BE2C (cell line): ENCODE measurements at regions not wholly inside any gene's neighbourhood (a gene's known extent, or its start where the extent isn't known, plus 50 kb on each side); places are given as distances from the start of the nearest gene placed in this dataset.

Source experiments
- DNase-seq: peaks from one replicate; pipeline ENCODE4 v3.0.0-alpha.2; 2020
- H3K27me3 ChIP-seq: fragments of 250-450 bp; sonication (Bioruptor Pico); 2 replicates; pipeline ENCODE4 v1.5.1; 2020; ENCODE audit warnings: mild to moderate bottlenecking
- H3K36me3 ChIP-seq: fragments of 250-450 bp; sonication (Bioruptor Pico); 2 replicates; pipeline ENCODE4 v1.5.1; 2020; ENCODE audit warnings: mild to moderate bottlenecking
- H3K4me1 ChIP-seq: fragments of 250-450 bp; sonication (Bioruptor Pico); 2 replicates; pipeline ENCODE4 v1.5.1; 2020
- H3K4me3 ChIP-seq: 2 replicates; pipeline ENCODE4 v1.5.1; 2011; ENCODE audit warnings: low read depth, low read length
- H3K9me3 ChIP-seq: fragments of 250-450 bp; sonication (Bioruptor Pico); 2 replicates; pipeline ENCODE4 v1.5.1; 2020
- CTCF ChIP-seq: IDR thresholded peaks from 2 replicates; pipeline ENCODE4 v1.5.1; 2012; ENCODE audit warnings: mild to moderate bottlenecking, low read depth, low read length

GRCh38 chr5:114204923-114205322, 156.9 kb upstream of the KCNN2 start:
- no peaks in the 10 kb centered on the region for H3K36me3 ChIP-seq
- DNase-seq, result no peak
- TF ChIP-seq CTCF, result no peak
- H3K9me3 ChIP-seq, result no peaks in the 10 kb centered on the region
- no peaks in the 10 kb centered on the region for H3K4me1 ChIP-seq
- no peaks in the 10 kb centered on the region for H3K27me3 ChIP-seq
- H3K4me3 ChIP-seq, result no peak overlapping the region

- Histone ChIP-seq H3K4me1 (no peaks in the 10 kb centered on the region), H3K36me3 (no peaks in the 10 kb centered on the region), H3K4me3 (no peak overlapping the region), H3K9me3 (no peaks in the 10 kb centered on the region), H3K27me3 (no peaks in the 10 kb centered on the region)
- no peak for TF ChIP-seq CTCF
- no peak for DNase-seq
Measured at GRCh38 chr5:114206640-114207039, 155.2 kb upstream of the KCNN2 start.

- no peak for TF ChIP-seq CTCF
- H3K9me3 ChIP-seq, result no peaks in the 10 kb centered on the region
- no peaks in the 10 kb centered on the region for H3K4me1 ChIP-seq
Measured at GRCh38 chr5:114207615-114208014, 154.3 kb upstream of the KCNN2 start.

GRCh38 chr5:114208120-114208519, 153.8 kb upstream of the KCNN2 start:
- H3K27me3 ChIP-seq, result no peaks in the 10 kb centered on the region
- H3K4me1 ChIP-seq, result no peaks in the 10 kb centered on the region
- TF ChIP-seq CTCF, result no peak
- no peaks in the 10 kb centered on the region for H3K9me3 ChIP-seq
- no peak overlapping the region for H3K4me3 ChIP-seq
- no peak for DNase-seq
- no peaks in the 10 kb centered on the region for H3K36me3 ChIP-seq

More at GRCh38 chr5:114207615-114208014, 154.3 kb upstream of the KCNN2 start:
- Histone ChIP-seq H3K27me3 (no peaks in the 10 kb centered on the region), H3K36me3 (no peaks in the 10 kb centered on the region), H3K4me3 (no peak overlapping the region)
- DNase-seq, result no peak

GRCh38 chr5:114208588-114208987, 153.3 kb upstream of the KCNN2 start:
- Histone ChIP-seq H3K4me3 (no peak overlapping the region), H3K4me1 (no peaks in the 10 kb centered on the region), H3K36me3 (no peaks in the 10 kb centered on the region), H3K27me3 (no peaks in the 10 kb centered on the region), H3K9me3 (no peaks in the 10 kb centered on the region)
- TF ChIP-seq CTCF, result no peak
- DNase-seq, result no peak

- H3K36me3 ChIP-seq, result no peaks in the 10 kb centered on the region
- H3K4me1 ChIP-seq, result no peaks in the 10 kb centered on the region
- H3K27me3 ChIP-seq, result no peaks in the 10 kb centered on the region
- H3K4me3 ChIP-seq, result no peak overlapping the region
- no peak for DNase-seq
- H3K9me3 ChIP-seq, result no peaks in the 10 kb centered on the region; the same call in 1 of the 2 replicates
- no peak for TF ChIP-seq CTCF
Measured at GRCh38 chr5:114210662-114211061, 151.2 kb upstream of the KCNN2 start.
